SJCRH30 (cell line): ENCODE measurements at regions not wholly inside any gene's neighbourhood (a gene's known extent, or its start where the extent isn't known, plus 50 kb on each side); places are given as distances from the start of the nearest gene placed in this dataset.

Source experiments
- DNase-seq, 2 experiments: peaks; one replicate each; pipeline ENCODE4 v3.0.0-alpha.2; 2015 to 2020
- H3K27ac ChIP-seq: fragments of 250-450 bp; sonication (Bioruptor Pico); 2 replicates; pipeline ENCODE4 v1.5.1; 2020; ENCODE audit warnings: mild to moderate bottlenecking, moderate library complexity
- H3K27me3 ChIP-seq: fragments of 250-450 bp; sonication (Bioruptor Pico); 2 replicates; pipeline ENCODE4 v1.5.1; 2020; ENCODE audit warnings: mild to moderate bottlenecking, moderate library complexity
- H3K36me3 ChIP-seq: fragments of 250-450 bp; sonication (Bioruptor Pico); 2 replicates; pipeline ENCODE4 v1.5.1; 2020; ENCODE audit warnings: mild to moderate bottlenecking, moderate library complexity
- H3K4me1 ChIP-seq: fragments of 250-450 bp; sonication (Bioruptor Pico); 2 replicates; pipeline ENCODE4 v1.5.1; 2020; ENCODE audit warnings: mild to moderate bottlenecking, moderate library complexity
- H3K4me3 ChIP-seq: fragments of 250-450 bp; sonication (Bioruptor Pico); 2 replicates; pipeline ENCODE4 v1.5.1; 2020; ENCODE audit warnings: mild to moderate bottlenecking, moderate library complexity
- H3K9me3 ChIP-seq: fragments of 250-450 bp; sonication (Bioruptor Pico); replicated peaks from 2 replicates; pipeline ENCODE4 v1.5.1; 2020; ENCODE audit warnings: mild to moderate bottlenecking, moderate library complexity

DNA sequence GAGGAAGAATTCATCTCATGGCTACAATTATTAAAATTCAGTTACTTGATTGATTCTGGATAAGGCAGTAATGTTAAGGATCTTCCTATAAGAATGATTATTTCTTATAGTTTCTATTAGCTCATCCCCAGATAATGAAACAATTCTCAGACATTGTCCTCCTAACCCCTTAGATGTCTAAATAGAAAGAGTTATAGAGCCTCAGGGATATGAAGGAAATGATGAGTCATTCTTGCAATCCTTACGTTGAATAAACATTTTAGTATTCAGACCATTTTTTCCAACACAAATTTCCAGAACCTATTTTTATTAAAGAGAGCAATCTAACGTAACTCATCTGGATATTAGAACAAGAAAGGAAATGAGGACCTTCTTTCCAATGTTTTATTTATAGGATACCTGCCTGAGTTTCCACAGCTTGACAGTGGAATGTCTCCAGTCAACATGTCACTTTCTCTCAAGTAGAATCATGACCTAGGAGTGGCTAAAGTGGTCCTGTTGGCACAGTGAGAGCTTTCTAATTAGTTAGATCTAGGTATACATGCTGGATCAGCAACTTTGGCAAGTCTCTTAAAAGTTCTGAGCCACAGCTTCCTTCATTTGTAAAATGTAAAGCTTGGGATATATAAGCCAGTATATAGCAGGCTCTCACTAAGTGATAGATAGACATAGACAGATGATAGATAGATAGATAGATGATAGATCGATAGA lies 88.0 kb upstream of the RAB27B start:
- H3K27ac ChIP-seq: no peak overlapping the region
- H3K4me1 ChIP-seq: no peaks in the 10 kb centered on the region
- H3K4me3 ChIP-seq: no peak overlapping the region
- H3K27me3 ChIP-seq: no peaks in the 10 kb centered on the region
- H3K9me3 ChIP-seq: no peaks in the 10 kb centered on the region
- DNase-seq: no peak
- H3K36me3 ChIP-seq: no peaks in the 10 kb centered on the region

DNA sequence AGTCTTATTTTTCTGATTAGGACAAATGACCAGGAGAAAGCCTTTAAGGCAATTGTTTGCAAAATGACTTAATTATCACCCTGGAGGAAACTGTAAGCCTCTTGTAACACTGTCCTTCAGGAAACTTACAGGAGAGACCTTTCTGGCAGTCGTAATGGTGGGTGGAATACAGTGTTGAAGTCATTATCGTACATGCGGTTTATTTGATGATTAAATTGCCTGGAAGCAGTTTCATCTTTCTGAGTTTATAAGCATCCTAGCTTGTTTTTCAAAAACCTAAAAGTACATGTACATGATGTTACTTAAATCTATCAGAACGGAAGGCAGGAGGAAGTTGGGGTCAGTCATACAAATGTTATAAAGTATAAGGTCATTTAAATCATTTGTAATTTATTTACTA lies 86.2 kb upstream of the RAB27B start:
- no peaks in the 10 kb centered on the region for H3K4me1 ChIP-seq
- H3K27ac ChIP-seq: no peak overlapping the region
- H3K4me3 ChIP-seq: no peak overlapping the region
- H3K9me3 ChIP-seq: no peaks in the 10 kb centered on the region
- H3K27me3 ChIP-seq: no peaks in the 10 kb centered on the region
- no peak for DNase-seq
- H3K36me3 ChIP-seq: no peaks in the 10 kb centered on the region

GRCh38 chr18:54742659-54743604 lies 85.3 kb upstream of the RAB27B start:
- H3K4me3 ChIP-seq: no peak overlapping the region
- no peaks in the 10 kb centered on the region for H3K27me3 ChIP-seq
- no peak for DNase-seq
- no peaks in the 10 kb centered on the region for H3K9me3 ChIP-seq
- no peaks in the 10 kb centered on the region for H3K4me1 ChIP-seq
- no peak overlapping the region for H3K27ac ChIP-seq
- no peaks in the 10 kb centered on the region for H3K36me3 ChIP-seq

DNA sequence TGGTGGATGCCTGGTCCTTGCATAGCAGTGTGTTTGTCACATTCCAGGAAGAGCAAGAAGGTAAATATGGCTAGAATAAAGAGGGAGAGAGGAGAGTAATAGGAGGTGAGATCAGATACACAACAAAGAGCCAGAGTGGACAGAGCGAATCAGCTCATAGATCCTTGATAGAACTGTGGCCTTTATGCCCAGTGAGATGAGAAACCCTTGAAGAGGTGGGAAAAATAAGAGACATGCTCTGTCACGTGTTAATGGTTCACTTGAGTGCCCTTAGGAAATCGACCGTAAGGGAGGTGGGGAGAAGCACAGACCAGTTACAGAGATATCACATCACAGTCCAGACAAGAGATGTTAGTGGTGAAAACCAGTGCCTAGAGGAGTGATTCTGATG lies 84.7 kb upstream of the RAB27B start:
- Histone ChIP-seq H3K36me3 (no peaks in the 10 kb centered on the region), H3K27ac (no peak overlapping the region), H3K27me3 (no peaks in the 10 kb centered on the region), H3K9me3 (no peaks in the 10 kb centered on the region), H3K4me1 (no peaks in the 10 kb centered on the region), H3K4me3 (no peak overlapping the region)
- DNase-seq: no peak

DNA sequence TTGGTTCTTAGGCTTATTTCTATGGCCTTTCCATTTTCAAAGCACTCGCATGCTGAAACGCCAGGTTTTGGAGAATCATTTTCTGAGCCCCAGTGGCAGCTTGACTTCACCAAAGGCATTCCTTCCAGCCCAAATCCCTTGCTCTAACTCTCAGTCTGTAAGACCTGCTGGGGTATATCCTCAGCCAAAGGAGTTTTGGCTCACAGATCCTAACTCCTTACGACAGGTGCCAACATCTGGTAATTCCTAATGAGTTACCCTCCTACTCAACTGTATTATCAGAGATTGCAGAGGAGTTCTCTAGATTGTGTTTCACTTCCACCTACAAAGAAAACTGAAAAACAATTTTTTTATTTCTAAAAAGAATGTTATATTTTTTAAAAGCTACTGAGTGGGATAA lies 79.0 kb upstream of the RAB27B start:
- Histone ChIP-seq H3K36me3 (no peaks in the 10 kb centered on the region), H3K4me3 (no peak overlapping the region), H3K27me3 (no peaks in the 10 kb centered on the region; the same call in 1 of the 2 replicates), H3K27ac (no peak overlapping the region), H3K9me3 (no peaks in the 10 kb centered on the region), H3K4me1 (no peaks in the 10 kb centered on the region)
- no peak for DNase-seq

DNA sequence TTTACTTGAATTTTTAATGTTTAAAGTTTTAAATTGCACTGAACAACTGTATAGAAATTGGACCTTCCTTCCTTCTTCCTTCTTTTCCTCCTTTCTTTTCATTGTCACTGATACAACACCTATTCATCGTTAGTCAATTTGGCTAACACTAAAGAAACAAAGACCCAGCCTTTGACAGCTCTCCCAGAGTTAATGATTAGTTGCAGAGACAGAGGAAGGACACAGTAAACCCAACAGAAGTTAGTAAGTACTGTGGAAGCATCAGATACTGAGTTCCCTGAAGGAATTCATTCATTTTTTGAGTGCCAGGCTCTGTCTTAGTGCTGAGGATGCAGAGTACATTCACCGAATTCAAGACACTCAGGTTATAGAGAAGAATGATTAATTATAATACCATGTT lies 77.9 kb upstream of the RAB27B start:
- H3K27ac ChIP-seq: no peak overlapping the region
- H3K4me3 ChIP-seq: no peak overlapping the region
- H3K27me3 ChIP-seq: no peaks in the 10 kb centered on the region; the same call in 1 of the 2 replicates
- H3K9me3 ChIP-seq: no peaks in the 10 kb centered on the region
- no peaks in the 10 kb centered on the region for H3K4me1 ChIP-seq
- no peak for DNase-seq
- H3K36me3 ChIP-seq: no peaks in the 10 kb centered on the region

DNA sequence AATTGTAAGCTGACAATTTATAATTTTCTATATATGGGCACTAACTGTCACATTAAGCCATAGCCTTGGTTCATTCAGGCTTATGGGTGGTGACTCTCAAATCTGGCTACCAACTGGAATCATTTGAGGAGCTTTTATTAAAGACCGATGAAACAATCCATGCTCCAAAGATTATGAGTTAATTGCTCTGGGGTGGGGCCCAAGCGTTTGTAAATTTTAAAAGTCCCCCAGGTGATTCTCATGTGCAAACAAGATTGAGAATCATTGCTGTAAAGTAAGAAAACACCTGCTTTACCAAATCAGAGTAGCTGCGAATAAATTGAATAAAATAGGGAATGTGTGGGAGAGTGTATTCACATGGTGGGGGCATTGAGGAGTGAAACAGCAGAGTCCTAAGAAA lies 76.1 kb upstream of the RAB27B start:
- Histone ChIP-seq H3K27me3 (no peaks in the 10 kb centered on the region; the same call in 1 of the 2 replicates), H3K9me3 (no peaks in the 10 kb centered on the region), H3K4me1 (no peaks in the 10 kb centered on the region), H3K4me3 (no peak overlapping the region), H3K27ac (no peak overlapping the region), H3K36me3 (no peaks in the 10 kb centered on the region)
- DNase-seq: no peak

DNA sequence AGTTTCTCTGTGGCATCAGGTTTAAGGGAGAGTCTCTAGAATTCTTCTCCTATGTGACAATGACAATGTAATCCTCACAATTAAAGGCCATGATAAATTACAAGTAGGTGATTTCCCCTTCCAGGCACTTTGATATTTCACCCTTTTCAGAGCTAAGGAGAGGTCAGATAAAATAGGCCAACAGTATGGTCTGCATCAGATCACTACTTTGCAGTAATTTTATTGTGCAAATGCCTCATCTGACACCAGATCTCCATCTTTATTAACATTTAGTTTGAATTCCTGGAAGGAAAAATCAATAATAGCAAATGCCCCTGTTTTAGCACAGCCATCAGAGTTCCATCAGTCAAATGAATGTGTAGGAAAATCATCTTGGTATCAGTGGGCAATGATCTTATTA lies 72.8 kb upstream of the RAB27B start:
- H3K36me3 ChIP-seq: no peaks in the 10 kb centered on the region
- no peaks in the 10 kb centered on the region for H3K4me1 ChIP-seq
- DNase-seq: no peak
- H3K9me3 ChIP-seq: no peaks in the 10 kb centered on the region
- no peaks in the 10 kb centered on the region for H3K27me3 ChIP-seq
- H3K27ac ChIP-seq: no peak overlapping the region
- no peak overlapping the region for H3K4me3 ChIP-seq

- no peaks in the 10 kb centered on the region for H3K4me1 ChIP-seq
- H3K36me3 ChIP-seq: no peaks in the 10 kb centered on the region
- H3K27ac ChIP-seq: no peak overlapping the region
- no peak overlapping the region for H3K4me3 ChIP-seq
- no peaks in the 10 kb centered on the region for H3K27me3 ChIP-seq
- H3K9me3 ChIP-seq: no peaks in the 10 kb centered on the region
- DNase-seq: no peak
These were observed 65.9 kb upstream of the RAB27B start for GRCh38 chr18:54762386-54762785.

DNA sequence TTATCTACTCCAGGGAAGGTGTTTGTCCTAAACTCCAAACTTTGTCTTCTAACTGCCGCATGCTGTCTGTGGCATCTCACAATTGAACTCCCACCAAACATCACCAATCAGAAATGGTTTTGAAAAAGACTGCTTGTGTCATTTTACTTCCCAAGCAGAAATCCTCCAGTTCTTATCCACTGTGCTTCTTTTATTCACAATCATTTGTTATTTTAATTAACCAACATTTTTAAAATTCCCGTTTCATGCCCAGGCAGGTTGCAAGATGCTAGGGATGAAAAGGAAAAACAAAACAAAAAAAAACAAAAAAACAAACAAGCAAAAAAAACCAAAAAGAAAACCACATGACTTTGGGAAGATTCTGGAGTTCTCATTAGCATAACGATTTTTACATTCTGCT lies 63.5 kb upstream of the RAB27B start:
- Histone ChIP-seq H3K4me1 (no peaks in the 10 kb centered on the region), H3K9me3 (no peaks in the 10 kb centered on the region), H3K4me3 (no peak overlapping the region), H3K27me3 (no peaks in the 10 kb centered on the region), H3K36me3 (no peaks in the 10 kb centered on the region), H3K27ac (no peak overlapping the region)
- DNase-seq: no peak

GRCh38 chr18:54765636-54766375 lies 62.5 kb upstream of the RAB27B start:
- no peak overlapping the region for H3K4me3 ChIP-seq
- H3K9me3 ChIP-seq: no peaks in the 10 kb centered on the region
- H3K36me3 ChIP-seq: no peaks in the 10 kb centered on the region
- H3K27me3 ChIP-seq: no peaks in the 10 kb centered on the region
- no peaks in the 10 kb centered on the region for H3K4me1 ChIP-seq
- H3K27ac ChIP-seq: no peak overlapping the region
- DNase-seq: no peak

GRCh38 chr18:54766634-54767033 lies 61.6 kb upstream of the RAB27B start:
- no peaks in the 10 kb centered on the region for H3K27me3 ChIP-seq
- H3K4me3 ChIP-seq: no peak overlapping the region
- H3K36me3 ChIP-seq: no peaks in the 10 kb centered on the region
- no peak for DNase-seq
- H3K27ac ChIP-seq: no peak overlapping the region
- H3K9me3 ChIP-seq: no peaks in the 10 kb centered on the region
- no peaks in the 10 kb centered on the region for H3K4me1 ChIP-seq

- H3K4me3 ChIP-seq: no peak overlapping the region
- no peak for DNase-seq
- H3K36me3 ChIP-seq: no peaks in the 10 kb centered on the region
- H3K9me3 ChIP-seq: no peaks in the 10 kb centered on the region
- H3K27ac ChIP-seq: no peak overlapping the region
- H3K4me1 ChIP-seq: no peaks in the 10 kb centered on the region
- no peaks in the 10 kb centered on the region for H3K27me3 ChIP-seq
These were observed 61.2 kb upstream of the RAB27B start for GRCh38 chr18:54767098-54767497.

GRCh38 chr18:54769526-54770464 lies 58.5 kb upstream of the RAB27B start:
- H3K27me3 ChIP-seq: no peaks in the 10 kb centered on the region
- no peak overlapping the region for H3K27ac ChIP-seq
- no peak for DNase-seq
- H3K9me3 ChIP-seq: no peaks in the 10 kb centered on the region
- H3K36me3 ChIP-seq: no peaks in the 10 kb centered on the region
- no peak overlapping the region for H3K4me3 ChIP-seq
- peaks cover 2% of the 10 kb centered on the region; the same call in 1 of the 2 replicates for H3K4me1 ChIP-seq
